IMR-90 (cell line): ENCODE measurements at regions not wholly inside any gene's neighbourhood (a gene's known extent, or its start where the extent isn't known, plus 50 kb on each side); places are given as distances from the start of the nearest gene placed in this dataset.

Experiments used
- ATAC-seq: fragments of 200-7000 bp; cut with Tn5 transposase; 2 replicates; pipeline ENCODE4 v1.9.1; 2020; ENCODE audit warnings: low read depth, mild to moderate bottlenecking, moderate library complexity
- BruUV-seq: library from RNA; stranded (reverse); fragments of 400-500 nt; replicated peaks from 2 replicates; lab custom pipeline; 2021; lab: Mats Ljungman, UMichigan
- CTCF ChIA-PET: fragments of 300-600 bp; formaldehyde crosslinking; extraction: SDS; loops from one replicate; lab custom pipeline; 2021; ENCODE audit warnings: antibody characterized with exemption; lab: Yijun Ruan, JAX
- POLR2A ChIA-PET: fragments of 300-600 bp; sonication (Branson Sonifier 250); formaldehyde crosslinking; loops from one replicate; lab custom pipeline; 2022; ENCODE audit warnings: antibody characterized with exemption; ENCODE audit not compliant: unreplicated experiment; lab: Charles Lee
- DNase-seq: peaks from one replicate; pipeline ENCODE4 v3.0.0; 2013
- H2AFZ ChIP-seq: replicated peaks from 2 replicates; pipeline ENCODE3; 2013; ENCODE audit warnings: low read length, mild to moderate bottlenecking; ENCODE audit not compliant: poor library complexity
- H2AK5ac ChIP-seq: 2 replicates; pipeline ENCODE4 v1.6.1; 2013; ENCODE audit warnings: low read depth, low read length, inconsistent platforms
- H2AK9ac ChIP-seq: replicated peaks from 2 replicates; pipeline ENCODE3; 2013; ENCODE audit warnings: mild to moderate bottlenecking, low read depth, low read length, moderate library complexity; ENCODE audit not compliant: poor library complexity
- H2BK120ac ChIP-seq: 2 replicates; pipeline ENCODE4 v1.6.1; 2013; ENCODE audit warnings: low read depth, low read length, inconsistent platforms
- H2BK15ac ChIP-seq: 3 replicates; pipeline ENCODE4 v1.6.1; 2013; ENCODE audit warnings: low read depth, low read length, inconsistent platforms
- H2BK20ac ChIP-seq: 2 replicates; pipeline ENCODE4 v1.6.1; 2013; ENCODE audit warnings: low read depth, mild to moderate bottlenecking, inconsistent platforms, low read length, moderate library complexity
- H2BK5ac ChIP-seq: 2 replicates; pipeline ENCODE4 v1.6.1; 2013; ENCODE audit warnings: mild to moderate bottlenecking, low read depth, low read length, inconsistent platforms; ENCODE audit not compliant: poor library complexity, severe bottlenecking
- H3K14ac ChIP-seq: replicated peaks from 2 replicates; pipeline ENCODE4 v1.6.1; 2013; ENCODE audit warnings: low read depth, low read length, inconsistent platforms
- H3K18ac ChIP-seq: 2 replicates; pipeline ENCODE4 v1.6.1; 2013; ENCODE audit warnings: low read depth, low read length, control low read depth
- H3K23ac ChIP-seq: 2 replicates; pipeline ENCODE4 v1.6.1; 2013; ENCODE audit warnings: low read depth, low read length, inconsistent platforms
- H3K27ac ChIP-seq: 2 replicates; pipeline ENCODE4 v1.5.1; 2013; ENCODE audit warnings: mild to moderate bottlenecking, control low read depth, low read length; ENCODE audit not compliant: insufficient read depth
- H3K27me3 ChIP-seq: 2 replicates; pipeline ENCODE4 v1.6.1; 2013; ENCODE audit warnings: low read length; ENCODE audit not compliant: control insufficient read depth, insufficient read depth
- H3K36me3 ChIP-seq: 2 replicates; pipeline ENCODE4 v1.6.1; 2013; ENCODE audit warnings: low read length, mixed read lengths; ENCODE audit not compliant: control insufficient read depth, insufficient read depth
- H3K4ac ChIP-seq: 2 replicates; pipeline ENCODE4 v1.6.1; 2013; ENCODE audit warnings: low read depth, low read length, inconsistent platforms
- H3K4me1 ChIP-seq: 2 replicates; pipeline ENCODE4 v1.6.1; 2013; ENCODE audit warnings: low read length, mixed read lengths; ENCODE audit not compliant: control insufficient read depth, insufficient read depth
- H3K4me2 ChIP-seq: 2 replicates; pipeline ENCODE4 v1.6.1; 2013; ENCODE audit warnings: low read depth, mild to moderate bottlenecking, control low read depth, low read length, moderate library complexity
- H3K4me3 ChIP-seq: 2 replicates; pipeline ENCODE4 v1.5.1; 2013; ENCODE audit warnings: low read depth, mild to moderate bottlenecking, control low read depth, low read length, moderate library complexity; ENCODE audit not compliant: insufficient read depth
- H3K56ac ChIP-seq: 2 replicates; pipeline ENCODE4 v1.6.1; 2013; ENCODE audit warnings: low read length, inconsistent platforms; ENCODE audit not compliant: insufficient read depth; ENCODE audit errors: extremely low read depth
- H3K79me1 ChIP-seq, 2 experiments: 2 replicates each; pipeline ENCODE4 v1.6.1; 2013; ENCODE audit warnings: low read length in 2 of 2, inconsistent platforms in 1 of 2, low read depth in 1 of 2
- H3K9ac ChIP-seq: 2 replicates; pipeline ENCODE4 v1.6.1; 2013; ENCODE audit warnings: low read depth, low read length, control low read depth
- H3K9me1 ChIP-seq: 2 replicates; pipeline ENCODE4 v1.6.1; 2013; ENCODE audit warnings: low read length, inconsistent platforms; ENCODE audit not compliant: insufficient read depth
- H3K9me3 ChIP-seq: 2 replicates; pipeline ENCODE4 v1.6.1; 2013; ENCODE audit warnings: low read length; ENCODE audit not compliant: control insufficient read depth, insufficient read depth
- H4K20me1 ChIP-seq: 2 replicates; pipeline ENCODE4 v1.6.1; 2013; ENCODE audit warnings: low read length, inconsistent platforms; ENCODE audit not compliant: insufficient read depth
- H4K5ac ChIP-seq: 2 replicates; pipeline ENCODE4 v1.6.1; 2013; ENCODE audit warnings: mild to moderate bottlenecking, low read depth, low read length, control low read depth
- H4K8ac ChIP-seq, 2 experiments: 2 replicates each; pipeline ENCODE4 v1.6.1; 2013; ENCODE audit warnings: low read depth in 2 of 2, low read length in 2 of 2, control low read depth in 1 of 2, inconsistent platforms in 1 of 2
- H4K91ac ChIP-seq: 2 replicates; pipeline ENCODE4 v1.6.1; 2013; ENCODE audit warnings: low read depth, low read length, inconsistent platforms; ENCODE audit not compliant: insufficient read depth
- ELK1 ChIP-seq: fragments of 150-350 bp; IDR thresholded peaks from 2 replicates; pipeline ENCODE4 v1.6.1; 2016; ENCODE audit warnings: low read depth, mild to moderate bottlenecking, low read length, moderate library complexity, borderline replicate concordance
- MAZ ChIP-seq: IDR thresholded peaks from 2 replicates; pipeline ENCODE4 v1.6.1; 2012; ENCODE audit warnings: low read depth, mild to moderate bottlenecking, low read length, improper control_type of control experiment, moderate library complexity, borderline replicate concordance
- SMC3 ChIP-seq: fragments of 150-350 bp; IDR thresholded peaks from 2 replicates; pipeline ENCODE4 v1.6.1; 2016; ENCODE audit warnings: low read depth, mild to moderate bottlenecking, antibody characterized with exemption, low read length, moderate library complexity
- WGBS, 2 experiments: methylation state at CpG; one replicate each; pipeline versions ENCODE4 v1.1.5 to v1.1.7; 2013; ENCODE audit warnings: missing lambda C conversion rate in 2 of 2; ENCODE audit not compliant: insufficient read length in 1 of 2; ENCODE audit errors: extremely low coverage in 2 of 2; 5-methylcytosine and 5-hydroxymethylcytosine counted together
- dilution Hi-C: fragments of 300-500 bp; cut with HindIII; formaldehyde crosslinking; loops from one replicate; pipeline ENCODE4 v1.14.3; 2018; ENCODE audit warnings: low sequenced_read_pairs; ENCODE audit not compliant: unreplicated experiment
- in situ Hi-C: fragments of 300-500 bp; cut with MboI; formaldehyde crosslinking; loops from 3 replicates; pipeline ENCODE4 v1.14.3; 2019; ENCODE audit warnings: low sequenced_read_pairs, inconsistent platforms, mixed read lengths
- intact Hi-C: fragments of 100-400 bp; cut with micrococcal nuclease; formaldehyde crosslinking; loops from 2 replicates; pipeline ENCODE4 v1.10.0; 2022

DNA sequence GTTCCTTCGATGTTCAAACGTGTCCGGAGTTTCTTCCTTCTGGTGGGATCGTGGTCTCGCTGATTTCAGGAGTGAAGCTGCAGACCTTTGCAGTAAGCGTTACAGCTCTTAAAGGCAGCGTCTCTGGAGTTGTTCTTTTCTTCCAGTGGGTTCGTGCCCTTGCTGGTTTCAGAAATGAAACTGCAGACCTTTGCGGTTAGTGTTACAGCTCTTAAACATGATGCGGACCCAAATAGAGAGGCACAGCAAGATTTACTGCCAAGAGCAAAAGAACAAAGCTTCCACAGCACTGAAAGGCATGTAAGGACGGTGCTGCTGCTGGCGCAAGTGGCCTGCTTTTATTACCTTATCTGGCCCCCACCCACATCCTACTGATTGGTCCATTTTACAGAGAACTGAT lies 931.4 kb downstream of the IPMK start:
- H3K14ac ChIP-seq: no peak overlapping the region
- no peak overlapping the region for H3K56ac ChIP-seq
- no peak overlapping the region for H3K23ac ChIP-seq
- H2BK120ac ChIP-seq: no peak overlapping the region
- WGBS, 2 experiments: 79% methylated on average over 5 of the region's 12 CpGs; no CpG with 5 or more reads in 1 of the 2 experiments
- no TSS peak for BruUV-seq
- ATAC-seq (no peak), DNase-seq (no peak)
- no peak overlapping the region for H4K5ac ChIP-seq
- H2AFZ ChIP-seq: no peak overlapping the region
- H2BK15ac ChIP-seq: no peak overlapping the region
- H4K91ac ChIP-seq: no peak overlapping the region
- no peak overlapping the region for H3K18ac ChIP-seq
- no peak overlapping the region for H3K4me3 ChIP-seq
- H3K4me2 ChIP-seq: no peak overlapping the region
- intact Hi-C loops: loop anchor here (5.0 kb wide), 2 partner anchors 321 to 511 kb away; no protein-coding TSS in a partner anchor
- no peaks in the 10 kb centered on the region for H4K20me1 ChIP-seq
- H3K36me3 ChIP-seq: no peaks in the 10 kb centered on the region
- no peak overlapping the region for H3K4ac ChIP-seq
- H2AK5ac ChIP-seq: no peak overlapping the region
- no peak overlapping the region for H3K9ac ChIP-seq
- H3K4me1 ChIP-seq: no peaks in the 10 kb centered on the region
- no peaks in the 10 kb centered on the region for H3K79me1 ChIP-seq
- no peak overlapping the region for H4K8ac ChIP-seq
- no peak overlapping the region for H3K27ac ChIP-seq
- in situ Hi-C loops: no loop called here
- dilution Hi-C loops: no loop called here
- CTCF ChIA-PET: no interaction called here
- H2BK20ac ChIP-seq: no peak overlapping the region
- TF ChIP-seq SMC3 (no peak), ELK1 (no peak), MAZ (no peak)
- no peaks in the 10 kb centered on the region for H3K9me1 ChIP-seq
- no peak overlapping the region for H2BK5ac ChIP-seq
- H2AK9ac ChIP-seq: no peak overlapping the region
- H3K9me3 ChIP-seq: no peaks in the 10 kb centered on the region
- POLR2A ChIA-PET: no interaction called here
- no peaks in the 10 kb centered on the region for H3K27me3 ChIP-seq
